BE2C (cell line): ENCODE measurements at regions not wholly inside any gene's neighbourhood (a gene's known extent, or its start where the extent isn't known, plus 50 kb on each side); places are given as distances from the start of the nearest gene placed in this dataset.

ENCODE experiments used
- DNase-seq: peaks from one replicate; pipeline ENCODE4 v3.0.0-alpha.2; 2020
- H3K27me3 ChIP-seq: fragments of 250-450 bp; sonication (Bioruptor Pico); 2 replicates; pipeline ENCODE4 v1.5.1; 2020; ENCODE audit warnings: mild to moderate bottlenecking
- H3K36me3 ChIP-seq: fragments of 250-450 bp; sonication (Bioruptor Pico); 2 replicates; pipeline ENCODE4 v1.5.1; 2020; ENCODE audit warnings: mild to moderate bottlenecking
- H3K4me1 ChIP-seq: fragments of 250-450 bp; sonication (Bioruptor Pico); 2 replicates; pipeline ENCODE4 v1.5.1; 2020
- H3K4me3 ChIP-seq: 2 replicates; pipeline ENCODE4 v1.5.1; 2011; ENCODE audit warnings: low read depth, low read length
- H3K9me3 ChIP-seq: fragments of 250-450 bp; sonication (Bioruptor Pico); 2 replicates; pipeline ENCODE4 v1.5.1; 2020
- TF ChIP-seq, protein P1 (sequence below): IDR thresholded peaks from 2 replicates; pipeline ENCODE4 v1.5.1; 2012; ENCODE audit warnings: mild to moderate bottlenecking, low read depth, low read length

GRCh38 chr20:50305636-50306477 lies 115.2 kb downstream of the CEBPB start:
- peaks cover 49% of the 10 kb centered on the region for H3K4me1 ChIP-seq

GRCh38 chr20:50306478-50307423 lies 116.1 kb downstream of the CEBPB start:
- Histone ChIP-seq H3K9me3 (no peaks in the 10 kb centered on the region), H3K36me3 (no peaks in the 10 kb centered on the region), H3K4me1 (peaks cover 49% of the 10 kb centered on the region), H3K4me3 (no peak overlapping the region), H3K27me3 (no peaks in the 10 kb centered on the region)
- DNase-seq: no peak
- TF ChIP-seq, protein P1, sequence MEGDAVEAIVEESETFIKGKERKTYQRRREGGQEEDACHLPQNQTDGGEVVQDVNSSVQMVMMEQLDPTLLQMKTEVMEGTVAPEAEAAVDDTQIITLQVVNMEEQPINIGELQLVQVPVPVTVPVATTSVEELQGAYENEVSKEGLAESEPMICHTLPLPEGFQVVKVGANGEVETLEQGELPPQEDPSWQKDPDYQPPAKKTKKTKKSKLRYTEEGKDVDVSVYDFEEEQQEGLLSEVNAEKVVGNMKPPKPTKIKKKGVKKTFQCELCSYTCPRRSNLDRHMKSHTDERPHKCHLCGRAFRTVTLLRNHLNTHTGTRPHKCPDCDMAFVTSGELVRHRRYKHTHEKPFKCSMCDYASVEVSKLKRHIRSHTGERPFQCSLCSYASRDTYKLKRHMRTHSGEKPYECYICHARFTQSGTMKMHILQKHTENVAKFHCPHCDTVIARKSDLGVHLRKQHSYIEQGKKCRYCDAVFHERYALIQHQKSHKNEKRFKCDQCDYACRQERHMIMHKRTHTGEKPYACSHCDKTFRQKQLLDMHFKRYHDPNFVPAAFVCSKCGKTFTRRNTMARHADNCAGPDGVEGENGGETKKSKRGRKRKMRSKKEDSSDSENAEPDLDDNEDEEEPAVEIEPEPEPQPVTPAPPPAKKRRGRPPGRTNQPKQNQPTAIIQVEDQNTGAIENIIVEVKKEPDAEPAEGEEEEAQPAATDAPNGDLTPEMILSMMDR: no peak

More at GRCh38 chr20:50305636-50306477, 115.2 kb downstream of the CEBPB start:
- TF ChIP-seq, protein P1: no peak
- H3K36me3 ChIP-seq: no peaks in the 10 kb centered on the region
- DNase-seq: peak; percentile 44
- no peak overlapping the region for H3K4me3 ChIP-seq
- no peaks in the 10 kb centered on the region for H3K27me3 ChIP-seq
- H3K9me3 ChIP-seq: no peaks in the 10 kb centered on the region

- H3K4me1 ChIP-seq: peaks cover 49% of the 10 kb centered on the region
- H3K4me3 ChIP-seq: no peak overlapping the region
- no peaks in the 10 kb centered on the region for H3K9me3 ChIP-seq
- no peak for DNase-seq
- TF ChIP-seq, protein P1: no peak
- no peaks in the 10 kb centered on the region for H3K36me3 ChIP-seq
- H3K27me3 ChIP-seq: no peaks in the 10 kb centered on the region
Measured at GRCh38 chr20:50308166-50308512, 117.5 kb downstream of the CEBPB start.

- peak; percentile 89 for DNase-seq
- TF ChIP-seq, protein P1: 0 out of 2 replicates have a peak, but pooled peaks have one; percentile 8
- Histone ChIP-seq H3K4me3 (peak overlapping the region; percentile 47), H3K36me3 (no peaks in the 10 kb centered on the region), H3K27me3 (no peaks in the 10 kb centered on the region), H3K4me1 (peaks cover 46% of the 10 kb centered on the region), H3K9me3 (no peaks in the 10 kb centered on the region)
Measured at GRCh38 chr20:50308513-50309279, 118.1 kb downstream of the CEBPB start.

GRCh38 chr20:50309280-50309763 lies 118.7 kb downstream of the CEBPB start:
- TF ChIP-seq, protein P1: no peak
- H3K4me1 ChIP-seq: peaks cover 40% of the 10 kb centered on the region
- DNase-seq: no peak
- H3K9me3 ChIP-seq: no peaks in the 10 kb centered on the region
- no peaks in the 10 kb centered on the region for H3K36me3 ChIP-seq
- H3K4me3 ChIP-seq: peak overlapping the region; percentile 47
- no peaks in the 10 kb centered on the region for H3K27me3 ChIP-seq
